GM12891 (cell line): ENCODE measurements at regions not wholly inside any gene's neighbourhood (a gene's known extent, or its start where the extent isn't known, plus 50 kb on each side); places are given as distances from the start of the nearest gene placed in this dataset.

Experiments used
- PAX5 ChIP-seq: IDR thresholded peaks from 2 replicates; pipeline ENCODE4 v1.6.1; 2011; ENCODE audit warnings: low read length, moderate library complexity, mild to moderate bottlenecking; ENCODE audit not compliant: insufficient read depth, severe bottlenecking
- POLR2A ChIP-seq: IDR thresholded peaks from 2 replicates; pipeline ENCODE4 v1.6.1; 2011; ENCODE audit warnings: low read depth, low read length, control low read depth
- POLR2AphosphoS5 ChIP-seq: IDR thresholded peaks from 2 replicates; pipeline ENCODE4 v1.6.1; 2011; ENCODE audit warnings: low read depth, low read length, control low read depth
- POU2F2 ChIP-seq: IDR thresholded peaks from 2 replicates; pipeline ENCODE4 v1.6.1; 2011; ENCODE audit warnings: low read depth, mild to moderate bottlenecking, control low read depth, low read length, moderate library complexity
- SPI1 ChIP-seq: IDR thresholded peaks from 2 replicates; pipeline ENCODE4 v1.6.1; 2011; ENCODE audit warnings: low read depth, low read length, control low read depth
- TAF1 ChIP-seq: IDR thresholded peaks from 2 replicates; pipeline ENCODE4 v1.6.1; 2011; ENCODE audit warnings: low read depth, low read length, control low read depth

DNA sequence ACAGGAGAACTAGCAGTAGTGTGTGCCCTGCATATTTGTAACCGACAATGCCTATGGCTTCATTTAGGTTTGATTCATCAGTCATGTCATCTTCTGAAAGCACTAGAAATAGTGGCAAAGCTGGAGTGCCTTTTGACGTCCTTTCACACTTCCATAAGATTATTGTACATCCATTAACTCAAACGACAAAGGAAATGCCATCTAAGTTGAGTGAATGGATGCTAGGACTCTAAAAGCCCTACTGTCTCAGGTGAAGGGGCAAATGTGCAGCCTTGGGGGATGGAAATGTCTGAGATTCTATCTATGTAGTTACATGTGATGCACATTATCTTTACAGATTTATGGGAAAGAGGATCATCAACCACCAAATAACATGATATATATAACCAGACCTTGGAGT lies 1473.6 kb downstream of the STIM2 start:
- TF ChIP-seq POLR2A = no peak
- TF ChIP-seq POLR2AphosphoS5 = no peak
- no peak for TF ChIP-seq TAF1
- no peak for TF ChIP-seq SPI1
- TF ChIP-seq PAX5 = no peak
- TF ChIP-seq POU2F2 = no peak
